Stimulated activated naive CD8-positive, alpha-beta T cell treated with anti-CD3 and anti-CD28 coated beads, Interleukin-15, Interleukin-2, amounts not matched to agents 100 U/mL and 50 U/mL, for 24 hours (primary cell): ENCODE measurements at regions not wholly inside any gene's neighbourhood (a gene's known extent, or its start where the extent isn't known, plus 50 kb on each side); places are given as distances from the start of the nearest gene placed in this dataset.

Experiments used
- ATAC-seq: fragments of 150-1000 bp; cut with Tn5 transposase; one replicate; pipeline ENCODE4 v1.10.0; 2021
- DNase-seq: peaks from one replicate; pipeline ENCODE4 v3.0.0; 2021

DNA sequence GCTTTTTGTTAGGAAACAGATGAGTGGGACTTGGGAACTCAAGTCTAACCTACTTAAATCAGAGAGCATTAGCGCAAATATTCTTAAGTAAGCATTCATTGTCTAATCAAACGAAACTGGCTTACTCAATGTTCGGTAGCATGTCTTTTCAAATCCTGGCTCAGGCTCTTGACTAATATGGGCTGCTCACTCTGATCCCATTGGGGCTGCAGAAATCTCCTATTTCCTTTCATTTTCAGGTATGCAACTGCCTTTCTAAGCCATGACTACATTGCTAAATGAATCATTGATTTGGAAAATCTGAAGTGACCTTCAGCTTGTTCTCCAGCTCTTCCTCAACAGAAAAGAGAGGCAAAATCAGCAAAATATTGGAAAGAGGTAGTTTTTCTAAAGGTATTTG is 2084.4 kb upstream of the PIK3C3 start:
- ATAC-seq: no peak
- no peak for DNase-seq

DNA sequence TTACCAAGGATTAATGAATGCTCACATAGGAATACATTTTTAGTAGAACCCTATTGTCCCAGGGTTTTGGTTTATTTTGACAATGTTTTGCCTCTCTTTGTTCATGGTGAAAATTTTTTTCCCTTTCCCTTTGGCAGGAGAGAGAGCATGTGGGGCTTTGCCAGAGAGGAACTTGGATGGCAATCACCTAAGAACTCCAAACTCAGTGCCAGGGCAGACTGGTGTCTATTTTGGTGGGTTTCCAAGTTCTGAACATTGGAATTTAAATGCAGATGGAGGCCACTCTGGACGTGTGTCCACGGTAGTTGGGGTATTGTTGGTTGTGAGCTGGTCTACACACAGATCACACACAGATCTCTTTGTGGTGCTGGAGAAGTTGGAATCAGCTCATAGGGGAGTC is 2091.1 kb upstream of the PIK3C3 start:
- ATAC-seq (no peak), DNase-seq (no peak)

DNA sequence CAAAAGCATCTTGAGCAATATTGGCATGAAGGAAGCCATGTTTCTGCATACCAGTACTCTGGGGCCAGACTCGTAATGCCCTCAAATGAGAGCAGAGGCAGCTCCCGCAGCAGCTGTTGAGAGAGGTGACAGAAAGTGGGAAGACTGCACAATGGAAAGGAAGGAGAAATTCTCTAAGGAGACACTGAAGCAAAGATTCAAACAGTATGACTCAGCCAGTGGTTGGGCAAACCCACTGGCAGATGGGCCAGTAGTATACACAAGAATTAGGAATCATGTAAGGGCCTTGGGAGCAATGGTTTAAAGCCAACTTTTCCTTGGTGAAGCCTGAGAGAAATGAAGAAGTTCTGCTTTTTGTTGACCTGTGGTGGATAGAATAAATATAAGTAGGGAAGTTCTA is 2092.7 kb upstream of the PIK3C3 start:
- no peak for ATAC-seq
- no peak for DNase-seq

DNA sequence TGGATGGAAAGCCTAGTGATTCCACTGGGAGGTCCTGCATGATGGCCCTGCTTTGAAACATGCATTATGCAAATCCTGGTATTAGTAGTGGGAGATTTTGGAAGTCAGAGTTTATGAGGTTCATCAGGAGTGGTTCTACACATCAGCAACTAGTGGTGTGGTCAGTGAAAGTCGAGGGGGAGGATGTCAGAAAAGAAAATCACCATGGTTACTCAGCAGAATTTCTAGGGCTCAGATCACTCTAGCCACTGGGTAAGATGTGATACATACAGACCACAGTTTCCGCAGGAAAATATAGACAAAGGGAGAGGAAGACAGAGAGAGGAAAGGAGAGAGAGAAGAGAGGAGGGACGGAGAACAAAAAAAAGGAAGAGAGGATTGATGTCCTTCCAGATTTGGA is 2100.7 kb upstream of the PIK3C3 start:
- ATAC-seq: no peak

DNA sequence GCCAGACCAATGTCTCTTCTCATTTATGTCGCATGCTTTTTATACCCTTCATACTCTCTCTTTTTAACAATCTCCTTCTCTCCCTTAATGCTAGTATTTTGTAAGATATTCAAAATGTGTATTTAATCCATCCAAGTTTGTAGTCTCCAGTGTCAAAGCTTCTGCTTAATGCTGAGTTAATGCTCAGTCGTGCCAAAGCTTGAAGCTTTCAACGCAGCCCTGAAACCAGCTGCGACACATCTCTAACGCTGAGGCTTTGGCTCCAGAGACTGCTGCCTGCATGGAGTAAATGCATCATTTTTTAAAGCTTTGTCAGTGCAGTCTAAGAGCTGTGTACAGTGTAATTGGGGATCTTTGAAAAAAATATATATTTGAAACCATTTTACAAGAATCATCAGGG is 2108.8 kb upstream of the PIK3C3 start:
- DNase-seq: no peak
- no peak for ATAC-seq

More for the DNA sequence above, 2100.7 kb upstream of the PIK3C3 start:
- no peak for DNase-seq

DNA sequence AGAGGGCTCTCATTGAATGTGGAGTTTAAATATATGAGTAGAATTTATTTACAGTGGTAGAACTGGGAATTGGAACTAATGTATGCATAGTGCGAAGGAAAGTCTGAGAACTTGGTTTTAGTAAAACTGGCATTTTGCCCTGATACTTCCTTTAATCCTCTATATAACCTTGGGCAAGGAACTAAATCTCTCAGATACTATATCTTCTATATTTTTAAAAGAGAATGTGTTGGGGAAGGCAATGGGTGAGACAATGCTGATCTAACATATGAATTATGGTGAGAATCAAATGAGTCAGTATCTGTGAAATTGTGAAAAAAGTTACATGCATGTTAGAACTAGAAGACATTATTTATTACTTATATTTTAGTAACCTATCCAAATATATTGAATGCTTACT is 2109.4 kb upstream of the PIK3C3 start:
- ATAC-seq (no peak), DNase-seq (no peak)

DNA sequence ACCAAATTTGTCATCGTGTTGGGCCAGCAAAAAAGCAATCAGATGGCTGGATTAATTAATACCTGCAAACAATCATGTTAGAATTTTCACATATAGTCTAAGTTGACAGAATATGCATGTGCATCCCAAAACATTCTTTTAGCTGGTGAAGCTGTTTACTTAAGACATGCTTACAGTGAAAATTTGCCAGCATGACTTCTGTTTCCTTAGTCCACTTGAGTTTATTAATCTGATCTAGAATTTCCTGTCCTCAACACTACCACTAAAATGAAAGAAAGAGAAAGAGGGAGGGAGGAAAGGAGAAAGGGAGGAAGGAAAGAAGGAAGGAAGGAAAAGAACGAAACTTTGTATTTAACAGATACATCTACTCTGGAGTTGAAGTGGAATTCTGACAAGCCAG is 2109.9 kb upstream of the PIK3C3 start:
- ATAC-seq: no peak
- DNase-seq: no peak

DNA sequence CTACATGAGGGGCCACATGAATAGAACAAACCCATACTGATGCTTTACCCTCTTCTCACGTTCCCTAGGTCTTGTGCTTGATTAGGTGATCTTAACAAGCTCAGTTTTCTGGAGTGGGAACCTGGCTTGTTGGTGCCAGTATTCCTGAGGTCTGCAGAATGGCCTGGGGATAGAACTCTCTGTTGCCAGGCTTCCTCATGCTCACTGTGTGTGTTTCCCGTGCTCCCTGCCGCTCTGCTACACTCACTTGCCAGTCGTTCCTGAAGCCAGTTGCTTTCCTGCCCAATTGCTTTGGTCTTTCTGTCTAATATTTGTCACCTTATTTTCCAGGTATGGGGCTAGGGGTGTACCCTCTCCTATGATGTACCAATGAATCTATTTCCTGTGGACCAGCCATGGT is 2111.5 kb upstream of the PIK3C3 start:
- no peak for ATAC-seq

DNA sequence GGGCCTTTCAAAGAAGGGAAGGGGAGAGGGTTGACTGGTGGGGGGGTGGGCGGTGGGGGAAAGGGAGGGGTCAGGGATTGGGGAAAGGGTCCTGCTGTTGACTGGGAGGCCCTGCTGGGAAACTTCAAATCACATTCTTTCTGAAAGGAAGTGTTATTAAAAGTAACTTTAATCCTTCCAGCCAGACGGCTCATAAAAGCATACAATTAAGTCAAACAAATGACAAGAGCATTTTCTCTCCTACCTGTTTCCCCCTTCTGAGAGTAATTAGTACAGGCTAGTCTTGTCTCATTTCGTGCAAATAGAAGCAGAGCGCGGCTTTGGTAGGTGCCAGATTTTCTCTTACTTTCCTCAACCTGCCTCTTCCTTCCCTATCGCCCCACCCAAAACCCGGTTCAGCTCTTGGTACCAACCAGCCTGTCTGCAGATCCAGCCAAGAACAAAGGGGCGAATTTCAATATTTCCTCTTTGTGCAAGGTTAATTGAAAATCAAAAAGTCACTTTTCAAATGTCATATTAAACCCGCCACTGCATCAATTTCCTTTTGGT is 2112.6 kb upstream of the PIK3C3 start:
- DNase-seq: no peak
- no peak for ATAC-seq

More for the DNA sequence above, 2111.5 kb upstream of the PIK3C3 start:
- DNase-seq: no peak

DNA sequence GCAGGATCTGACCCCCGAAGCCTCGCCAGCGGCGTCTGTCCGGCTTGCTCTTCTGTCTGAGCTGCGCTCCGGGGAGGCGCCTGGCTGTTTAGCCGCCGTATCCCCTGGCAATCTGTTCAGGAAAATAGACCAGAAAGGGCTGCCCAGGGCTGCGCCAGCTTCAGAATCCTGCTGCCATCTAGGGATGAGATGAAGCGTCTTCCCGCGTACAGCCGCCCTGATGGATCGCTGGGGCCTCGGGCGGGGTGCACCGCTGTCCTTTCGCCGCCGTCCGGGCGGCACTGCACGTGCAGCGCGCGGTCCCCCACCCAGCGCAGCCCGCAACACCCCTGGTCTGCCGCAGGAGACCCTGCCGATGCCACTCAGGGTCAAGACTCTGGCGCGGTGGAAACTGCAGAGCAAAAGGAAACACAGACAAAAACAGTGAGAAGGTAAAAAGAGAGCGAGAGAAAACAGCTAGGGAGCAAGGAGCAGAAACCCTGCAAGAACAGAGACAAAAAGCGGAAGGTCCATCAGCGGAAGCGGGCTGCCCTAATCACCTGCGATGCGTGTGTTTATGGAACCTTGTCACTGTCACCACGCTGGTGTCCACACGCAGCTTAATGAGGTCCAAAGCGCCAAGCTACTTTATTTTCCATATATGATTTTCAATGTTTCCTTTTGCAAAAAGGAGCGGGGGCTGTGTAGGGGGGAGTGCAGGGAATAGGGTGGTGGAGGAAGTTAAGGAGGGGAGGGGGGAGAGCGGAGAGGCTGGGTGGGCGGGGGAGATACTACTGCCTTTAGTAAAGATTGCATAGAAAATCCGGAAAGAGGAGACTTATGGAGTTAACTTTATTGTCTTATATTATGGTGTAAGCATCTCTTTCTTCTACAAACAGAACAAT is 2113.3 kb upstream of the PIK3C3 start:
- ATAC-seq: no peak
- DNase-seq: no peak

DNA sequence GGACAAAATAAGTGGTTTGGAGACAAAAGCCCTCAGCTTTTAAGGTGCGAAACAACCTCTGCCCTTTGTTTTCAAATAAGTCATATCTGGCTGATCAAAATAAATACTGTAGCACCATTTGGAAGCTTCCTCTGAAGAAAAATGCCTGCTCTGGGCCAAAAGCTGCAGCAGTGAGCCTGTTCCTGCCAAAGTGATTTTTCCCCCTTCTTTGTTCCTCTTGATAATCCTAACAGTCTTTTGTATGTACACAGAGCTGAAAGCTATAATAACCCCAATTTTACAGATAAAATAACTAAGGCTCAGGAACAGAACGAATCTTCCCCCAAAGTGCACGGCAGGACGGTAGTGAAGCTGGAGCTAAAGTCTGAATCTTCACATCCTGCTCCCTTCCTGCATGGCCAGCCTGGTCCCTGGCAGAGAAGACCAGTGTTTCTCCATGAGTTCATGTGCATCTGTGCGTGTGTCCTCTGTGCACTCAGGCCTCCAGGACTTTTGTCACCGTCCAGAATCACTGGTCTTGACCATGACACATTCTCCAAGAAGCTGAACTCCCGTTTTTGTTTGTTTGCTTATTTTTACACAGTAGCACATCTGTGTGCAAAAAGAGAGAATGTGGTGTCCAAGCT is 2114.1 kb upstream of the PIK3C3 start:
- no peak for DNase-seq

DNA sequence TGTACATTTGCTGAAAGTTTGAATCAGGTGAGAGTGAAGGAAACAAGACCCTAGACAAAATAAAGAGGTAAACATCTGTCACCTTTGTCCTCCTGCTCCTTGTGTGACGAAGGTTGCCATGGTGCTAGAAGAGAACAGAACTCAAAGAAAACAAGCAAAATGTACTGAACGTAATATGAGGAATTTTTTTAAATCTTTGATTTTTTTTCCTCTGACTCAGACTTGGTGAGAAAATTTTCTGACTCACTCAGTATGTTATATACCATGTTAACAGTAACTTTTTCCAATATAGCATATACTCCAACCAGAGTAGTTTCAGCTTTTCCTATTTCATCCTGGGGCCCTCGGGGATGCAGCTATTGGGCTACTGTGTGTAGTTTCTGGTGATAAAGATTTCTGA is 2114.6 kb upstream of the PIK3C3 start:
- ATAC-seq: no peak

More for the DNA sequence above, 2114.1 kb upstream of the PIK3C3 start:
- ATAC-seq: no peak

DNA sequence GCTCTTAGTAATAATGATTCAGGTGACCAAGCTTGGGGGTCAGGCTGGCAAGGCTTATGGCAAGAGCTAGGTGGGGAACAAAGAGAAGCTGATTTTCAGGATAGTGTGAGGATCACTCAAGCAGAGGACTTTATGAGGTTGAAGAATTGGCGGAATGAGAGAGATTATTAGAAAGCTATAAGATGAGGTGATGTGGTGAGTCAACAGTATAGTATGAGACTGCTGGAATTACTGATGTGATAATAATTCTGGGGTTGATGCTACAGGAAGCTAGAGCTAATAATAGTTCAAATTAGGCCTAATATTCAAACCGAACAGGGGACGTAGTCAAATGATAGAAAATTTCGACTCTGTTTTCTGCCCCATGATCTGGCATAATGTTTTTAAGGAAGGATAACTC is 2115.3 kb upstream of the PIK3C3 start:
- DNase-seq: no peak
- no peak for ATAC-seq

More for the DNA sequence above, 2114.6 kb upstream of the PIK3C3 start:
- no peak for DNase-seq

DNA sequence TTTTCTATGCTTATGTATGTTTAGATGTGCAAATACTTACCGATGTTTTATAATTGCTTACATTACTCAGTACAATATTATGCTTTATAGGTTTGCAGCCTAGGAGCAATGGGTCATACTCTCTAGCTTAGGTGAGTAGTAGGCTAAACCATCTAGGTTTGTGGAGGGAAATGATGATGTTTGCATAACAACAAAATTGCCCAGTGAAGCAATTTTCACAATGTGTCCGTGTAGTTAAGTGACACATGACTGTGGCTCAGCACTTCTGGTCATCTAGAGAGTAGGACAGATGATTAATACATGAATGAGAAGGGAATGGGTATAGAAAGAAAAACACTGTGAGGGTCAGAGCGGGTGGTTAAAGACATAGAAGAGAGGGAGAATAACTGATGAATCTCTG is 2116.2 kb upstream of the PIK3C3 start:
- DNase-seq: no peak
- no peak for ATAC-seq

DNA sequence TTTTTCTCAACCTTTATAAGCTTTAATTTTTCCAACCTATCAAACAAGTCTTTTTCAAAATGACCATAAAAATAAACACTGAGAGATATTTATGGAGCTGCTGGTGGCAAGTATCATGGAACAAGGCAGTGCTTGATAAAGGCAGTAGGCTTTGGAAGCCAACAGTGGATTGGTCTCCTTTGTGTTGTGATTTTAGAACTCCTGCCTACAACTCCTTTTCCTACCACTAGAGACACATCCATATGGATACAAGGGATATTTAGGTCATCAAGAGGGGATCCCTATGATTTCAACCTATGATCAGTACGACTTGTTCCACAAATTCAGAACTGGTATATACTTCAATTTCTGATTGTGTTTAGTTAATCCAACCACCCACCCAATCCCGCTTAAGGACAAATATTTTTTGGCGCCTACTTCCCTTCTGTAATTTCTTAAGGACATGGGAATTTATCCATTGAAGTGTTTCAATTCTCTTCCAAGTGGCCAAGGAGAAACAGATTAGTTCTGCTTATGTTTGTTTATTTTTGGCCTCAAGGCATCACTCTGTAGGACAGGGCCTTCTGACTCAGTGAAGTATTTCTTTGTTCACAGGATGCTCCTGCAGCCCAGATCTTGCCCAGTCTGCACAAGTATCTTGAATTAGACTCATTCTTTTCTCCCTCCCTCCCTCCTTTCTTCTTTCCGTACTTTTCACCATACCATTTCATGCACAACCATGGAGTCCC is 2119.6 kb upstream of the PIK3C3 start:
- ATAC-seq: no peak
- DNase-seq: no peak

DNA sequence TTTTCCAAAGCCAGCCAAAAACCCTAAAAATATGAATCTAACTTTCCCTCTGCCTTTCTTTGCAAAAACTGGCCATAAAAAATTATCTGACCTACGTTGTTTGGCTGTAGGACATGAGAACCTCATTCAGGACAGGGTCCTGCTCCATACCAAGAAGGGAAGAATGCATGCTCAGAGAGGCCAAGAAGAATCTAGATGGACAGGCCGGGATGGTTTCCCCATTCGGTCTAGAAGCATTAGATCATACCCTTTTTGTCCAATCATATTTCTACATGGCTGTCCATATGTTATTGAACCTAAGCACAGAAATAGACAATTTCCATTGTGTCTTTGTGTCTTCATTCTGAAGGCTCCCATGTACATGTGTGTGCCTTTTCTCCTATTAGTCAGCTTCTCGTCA is 2120.4 kb upstream of the PIK3C3 start:
- no peak for DNase-seq
- ATAC-seq: no peak

DNA sequence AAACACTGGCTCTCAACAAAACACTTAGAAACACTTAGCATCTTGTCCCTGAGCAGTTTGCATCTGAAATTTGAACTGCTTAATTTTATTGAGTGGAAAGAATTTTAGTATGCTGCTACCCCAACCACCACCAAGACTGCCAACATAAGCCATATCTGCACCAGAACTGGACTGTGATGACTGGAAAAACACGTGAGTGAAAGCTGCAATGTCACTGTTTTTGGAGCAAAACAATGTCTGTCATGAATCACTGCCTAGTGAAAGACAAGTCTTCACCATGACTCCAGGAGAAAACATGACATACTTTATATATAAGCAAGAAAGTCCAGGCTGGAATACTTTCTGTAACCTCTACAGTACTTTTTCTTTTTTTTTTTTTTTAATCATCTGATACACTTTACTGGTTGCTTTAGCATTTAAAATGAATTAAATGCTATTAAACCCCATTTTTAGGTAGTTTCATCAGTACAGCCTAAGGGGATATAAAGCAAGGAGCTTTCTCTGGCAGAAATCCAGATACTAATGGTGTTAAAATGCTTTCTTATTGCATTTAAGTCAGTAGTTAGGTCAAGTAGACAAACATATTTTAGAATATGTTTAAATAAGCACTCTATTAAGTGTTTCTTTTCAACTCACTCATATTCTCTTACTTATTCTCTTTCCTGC is 2129.4 kb upstream of the PIK3C3 start:
- no peak for ATAC-seq
- no peak for DNase-seq

DNA sequence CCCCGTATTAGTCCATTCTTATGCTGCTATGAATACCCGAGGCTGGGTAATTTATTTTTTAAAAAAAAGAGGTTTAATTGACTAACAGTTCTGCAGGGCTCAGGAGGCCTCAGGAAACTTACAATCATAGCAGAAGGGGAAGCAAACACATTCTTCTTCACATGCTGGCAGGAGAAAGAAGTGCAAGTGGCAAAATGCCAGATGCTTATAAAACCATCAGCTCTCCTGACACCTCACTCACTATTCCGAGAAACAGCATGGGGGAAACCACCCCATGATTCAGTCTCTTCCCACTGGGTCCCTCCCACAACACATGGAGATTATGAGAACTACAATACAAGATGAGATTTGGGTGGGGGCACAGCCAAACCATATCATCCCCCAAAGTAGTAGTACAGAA is 2148.5 kb upstream of the PIK3C3 start:
- DNase-seq (no peak), ATAC-seq (no peak)

DNA sequence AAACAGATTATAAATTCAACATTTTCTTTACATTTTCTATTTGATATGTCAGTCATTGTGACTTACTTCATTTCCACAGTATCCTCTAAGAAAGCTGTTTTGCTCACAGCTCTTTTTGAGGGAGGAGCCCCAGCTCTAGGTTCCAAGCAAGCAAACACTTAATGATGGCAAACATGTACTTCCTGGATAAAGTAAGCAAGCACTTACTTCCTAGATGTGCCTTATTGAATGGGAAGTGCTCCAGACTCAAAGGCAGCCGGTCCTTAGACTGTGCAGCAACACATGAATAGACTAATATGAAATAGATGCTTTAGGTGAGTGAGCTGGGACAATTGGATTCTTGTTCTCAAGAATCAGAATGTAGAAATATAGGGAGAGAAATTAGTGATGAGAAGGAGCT is 2149.8 kb upstream of the PIK3C3 start:
- ATAC-seq (no peak), DNase-seq (no peak)

DNA sequence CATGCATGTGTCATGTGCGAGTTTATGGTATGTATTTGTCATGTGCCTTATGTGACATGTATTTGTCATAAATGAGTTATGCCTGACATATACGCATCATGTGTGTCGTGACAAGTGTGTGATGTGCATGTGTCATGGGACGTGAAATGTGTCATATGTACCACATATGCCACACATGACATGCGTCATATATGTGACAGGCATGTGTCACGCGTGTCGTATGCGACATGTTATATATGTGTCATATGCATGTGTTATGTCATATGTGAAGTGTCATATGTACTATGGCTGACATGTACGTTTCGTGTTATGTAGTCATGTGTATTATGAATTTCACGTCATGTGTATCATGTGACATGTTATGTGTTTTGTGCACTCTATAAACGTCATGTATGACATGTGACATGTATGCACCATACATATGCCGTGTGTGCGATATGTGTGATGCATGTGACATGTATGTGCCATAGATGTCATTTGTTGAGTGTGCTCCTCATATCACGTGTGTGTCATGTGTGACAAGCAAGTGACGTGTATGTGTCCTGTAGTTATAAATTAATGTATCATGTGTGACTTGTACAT is 2152.3 kb upstream of the PIK3C3 start:
- no peak for DNase-seq
- ATAC-seq: no peak

DNA sequence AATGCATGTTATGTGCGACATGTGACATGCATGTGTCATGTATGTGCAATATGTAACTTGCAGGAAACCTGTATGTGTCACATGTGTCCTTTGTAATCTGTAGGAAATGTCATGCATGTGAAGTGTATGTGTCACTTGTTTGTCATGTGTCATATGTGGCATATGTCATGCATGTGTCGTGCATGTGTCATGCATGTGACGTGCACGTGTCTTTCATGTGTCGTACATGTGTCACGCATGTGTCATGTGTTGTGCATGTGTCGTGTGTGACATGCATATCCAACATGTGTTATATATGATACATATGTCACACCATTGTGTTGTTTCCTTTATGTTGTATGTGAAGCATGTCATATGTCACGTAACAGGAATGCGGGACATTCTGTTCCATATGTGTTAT is 2153.2 kb upstream of the PIK3C3 start:
- DNase-seq (no peak), ATAC-seq (no peak)

DNA sequence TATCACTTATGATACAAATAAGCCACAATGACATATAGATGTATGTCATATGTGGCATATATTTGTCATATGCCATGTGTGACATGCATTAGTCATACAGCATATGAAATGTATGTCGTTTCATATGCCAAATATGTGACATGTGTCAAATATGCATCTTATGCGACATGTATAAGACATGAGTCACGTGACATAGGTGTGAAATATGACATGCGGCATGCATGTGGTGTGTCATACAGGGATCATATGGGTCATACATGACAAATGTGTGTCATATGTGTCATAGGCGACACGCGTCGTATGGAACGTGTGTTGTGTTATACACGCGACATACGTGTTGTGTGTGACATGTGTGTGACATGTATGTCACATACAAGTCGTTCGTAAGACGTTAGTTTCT is 2154.0 kb upstream of the PIK3C3 start:
- no peak for DNase-seq
- ATAC-seq: no peak
